IMR-90 (cell line): ENCODE measurements at regions not wholly inside any gene's neighbourhood (a gene's known extent, or its start where the extent isn't known, plus 50 kb on each side); places are given as distances from the start of the nearest gene placed in this dataset.

ENCODE experiments used
- ATAC-seq: fragments of 200-7000 bp; cut with Tn5 transposase; 2 replicates; pipeline ENCODE4 v1.9.1; 2020; ENCODE audit warnings: low read depth, mild to moderate bottlenecking, moderate library complexity
- BruUV-seq: library from RNA; stranded (reverse); fragments of 400-500 nt; replicated peaks from 2 replicates; lab custom pipeline; 2021; lab: Mats Ljungman, UMichigan
- CTCF ChIA-PET: fragments of 300-600 bp; formaldehyde crosslinking; extraction: SDS; loops from one replicate; lab custom pipeline; 2021; ENCODE audit warnings: antibody characterized with exemption; lab: Yijun Ruan, JAX
- POLR2A ChIA-PET: fragments of 300-600 bp; sonication (Branson Sonifier 250); formaldehyde crosslinking; loops from one replicate; lab custom pipeline; 2022; ENCODE audit warnings: antibody characterized with exemption; ENCODE audit not compliant: unreplicated experiment; lab: Charles Lee
- DNase-seq: peaks from one replicate; pipeline ENCODE4 v3.0.0; 2013
- H2AFZ ChIP-seq: replicated peaks from 2 replicates; pipeline ENCODE3; 2013; ENCODE audit warnings: low read length, mild to moderate bottlenecking; ENCODE audit not compliant: poor library complexity
- H2AK5ac ChIP-seq: 2 replicates; pipeline ENCODE4 v1.6.1; 2013; ENCODE audit warnings: low read depth, low read length, inconsistent platforms
- H2AK9ac ChIP-seq: replicated peaks from 2 replicates; pipeline ENCODE3; 2013; ENCODE audit warnings: mild to moderate bottlenecking, low read depth, low read length, moderate library complexity; ENCODE audit not compliant: poor library complexity
- H2BK120ac ChIP-seq: 2 replicates; pipeline ENCODE4 v1.6.1; 2013; ENCODE audit warnings: low read depth, low read length, inconsistent platforms
- H2BK15ac ChIP-seq: 3 replicates; pipeline ENCODE4 v1.6.1; 2013; ENCODE audit warnings: low read depth, low read length, inconsistent platforms
- H2BK20ac ChIP-seq: 2 replicates; pipeline ENCODE4 v1.6.1; 2013; ENCODE audit warnings: low read depth, mild to moderate bottlenecking, inconsistent platforms, low read length, moderate library complexity
- H2BK5ac ChIP-seq: 2 replicates; pipeline ENCODE4 v1.6.1; 2013; ENCODE audit warnings: mild to moderate bottlenecking, low read depth, low read length, inconsistent platforms; ENCODE audit not compliant: poor library complexity, severe bottlenecking
- H3K14ac ChIP-seq: replicated peaks from 2 replicates; pipeline ENCODE4 v1.6.1; 2013; ENCODE audit warnings: low read depth, low read length, inconsistent platforms
- H3K18ac ChIP-seq: 2 replicates; pipeline ENCODE4 v1.6.1; 2013; ENCODE audit warnings: low read depth, low read length, control low read depth
- H3K23ac ChIP-seq: 2 replicates; pipeline ENCODE4 v1.6.1; 2013; ENCODE audit warnings: low read depth, low read length, inconsistent platforms
- H3K27ac ChIP-seq: 2 replicates; pipeline ENCODE4 v1.5.1; 2013; ENCODE audit warnings: mild to moderate bottlenecking, control low read depth, low read length; ENCODE audit not compliant: insufficient read depth
- H3K27me3 ChIP-seq: 2 replicates; pipeline ENCODE4 v1.6.1; 2013; ENCODE audit warnings: low read length; ENCODE audit not compliant: control insufficient read depth, insufficient read depth
- H3K36me3 ChIP-seq: 2 replicates; pipeline ENCODE4 v1.6.1; 2013; ENCODE audit warnings: low read length, mixed read lengths; ENCODE audit not compliant: control insufficient read depth, insufficient read depth
- H3K4ac ChIP-seq: 2 replicates; pipeline ENCODE4 v1.6.1; 2013; ENCODE audit warnings: low read depth, low read length, inconsistent platforms
- H3K4me1 ChIP-seq: 2 replicates; pipeline ENCODE4 v1.6.1; 2013; ENCODE audit warnings: low read length, mixed read lengths; ENCODE audit not compliant: control insufficient read depth, insufficient read depth
- H3K4me2 ChIP-seq: 2 replicates; pipeline ENCODE4 v1.6.1; 2013; ENCODE audit warnings: low read depth, mild to moderate bottlenecking, control low read depth, low read length, moderate library complexity
- H3K4me3 ChIP-seq: 2 replicates; pipeline ENCODE4 v1.5.1; 2013; ENCODE audit warnings: low read depth, mild to moderate bottlenecking, control low read depth, low read length, moderate library complexity; ENCODE audit not compliant: insufficient read depth
- H3K56ac ChIP-seq: 2 replicates; pipeline ENCODE4 v1.6.1; 2013; ENCODE audit warnings: low read length, inconsistent platforms; ENCODE audit not compliant: insufficient read depth; ENCODE audit errors: extremely low read depth
- H3K79me1 ChIP-seq, 2 experiments: 2 replicates each; pipeline ENCODE4 v1.6.1; 2013; ENCODE audit warnings: low read length in 2 of 2, inconsistent platforms in 1 of 2, low read depth in 1 of 2
- H3K9ac ChIP-seq: 2 replicates; pipeline ENCODE4 v1.6.1; 2013; ENCODE audit warnings: low read depth, low read length, control low read depth
- H3K9me1 ChIP-seq: 2 replicates; pipeline ENCODE4 v1.6.1; 2013; ENCODE audit warnings: low read length, inconsistent platforms; ENCODE audit not compliant: insufficient read depth
- H3K9me3 ChIP-seq: 2 replicates; pipeline ENCODE4 v1.6.1; 2013; ENCODE audit warnings: low read length; ENCODE audit not compliant: control insufficient read depth, insufficient read depth
- H4K20me1 ChIP-seq: 2 replicates; pipeline ENCODE4 v1.6.1; 2013; ENCODE audit warnings: low read length, inconsistent platforms; ENCODE audit not compliant: insufficient read depth
- H4K5ac ChIP-seq: 2 replicates; pipeline ENCODE4 v1.6.1; 2013; ENCODE audit warnings: mild to moderate bottlenecking, low read depth, low read length, control low read depth
- H4K8ac ChIP-seq, 2 experiments: 2 replicates each; pipeline ENCODE4 v1.6.1; 2013; ENCODE audit warnings: low read depth in 2 of 2, low read length in 2 of 2, control low read depth in 1 of 2, inconsistent platforms in 1 of 2
- H4K91ac ChIP-seq: 2 replicates; pipeline ENCODE4 v1.6.1; 2013; ENCODE audit warnings: low read depth, low read length, inconsistent platforms; ENCODE audit not compliant: insufficient read depth
- BHLHE40 ChIP-seq: fragments of 150-350 bp; IDR thresholded peaks from 2 replicates; pipeline ENCODE4 v1.6.1; 2016; ENCODE audit warnings: mild to moderate bottlenecking, low read depth, low read length
- CTCF ChIP-seq: conservative IDR thresholded peaks from 2 replicates; pipeline ENCODE4 v1.5.1; 2012; ENCODE audit warnings: mild to moderate bottlenecking, low read depth, low read length, improper control_type of control experiment
- FOS ChIP-seq: fragments of 150-350 bp; IDR thresholded peaks from 2 replicates; pipeline ENCODE4 v1.6.1; 2016; ENCODE audit warnings: low read depth, low read length
- MAFK ChIP-seq: IDR thresholded peaks from 2 replicates; pipeline ENCODE4 v1.6.1; 2012; ENCODE audit warnings: low read depth, low read length, improper control_type of control experiment
- MXI1 ChIP-seq: IDR thresholded peaks from 2 replicates; pipeline ENCODE4 v1.6.1; 2012; ENCODE audit warnings: low read depth, mild to moderate bottlenecking, low read length, moderate library complexity, borderline replicate concordance
- RFX5 ChIP-seq: IDR thresholded peaks from 2 replicates; pipeline ENCODE4 v1.8.0; 2012; ENCODE audit warnings: low read depth, mild to moderate bottlenecking, low read length, moderate library complexity
- WGBS, 2 experiments: methylation state at CpG; one replicate each; pipeline versions ENCODE4 v1.1.5 to v1.1.7; 2013; ENCODE audit warnings: missing lambda C conversion rate in 2 of 2; ENCODE audit not compliant: insufficient read length in 1 of 2; ENCODE audit errors: extremely low coverage in 2 of 2; 5-methylcytosine and 5-hydroxymethylcytosine counted together
- dilution Hi-C: fragments of 300-500 bp; cut with HindIII; formaldehyde crosslinking; loops from one replicate; pipeline ENCODE4 v1.14.3; 2018; ENCODE audit warnings: low sequenced_read_pairs; ENCODE audit not compliant: unreplicated experiment
- in situ Hi-C: fragments of 300-500 bp; cut with MboI; formaldehyde crosslinking; loops from 3 replicates; pipeline ENCODE4 v1.14.3; 2019; ENCODE audit warnings: low sequenced_read_pairs, inconsistent platforms, mixed read lengths
- intact Hi-C: fragments of 100-400 bp; cut with micrococcal nuclease; formaldehyde crosslinking; loops from 2 replicates; pipeline ENCODE4 v1.10.0; 2022

- Histone ChIP-seq H2BK5ac (no peak overlapping the region), H3K4me1 (no peaks in the 10 kb centered on the region), H3K4me3 (no peak overlapping the region), H3K27me3 (no peaks in the 10 kb centered on the region), H3K27ac (no peak overlapping the region), H4K5ac (no peak overlapping the region), H3K23ac (no peak overlapping the region), H2AFZ (no peak overlapping the region), H2AK5ac (no peak overlapping the region), H3K14ac (no peak overlapping the region), H2AK9ac (peak overlapping the region; percentile 10), H3K36me3 (no peaks in the 10 kb centered on the region), H3K56ac (no peak overlapping the region), H3K18ac (no peak overlapping the region), H4K20me1 (no peaks in the 10 kb centered on the region), H2BK15ac (no peak overlapping the region), H3K9ac (no peak overlapping the region), H2BK20ac (no peak overlapping the region), H3K9me3 (peaks cover 37% of the 10 kb centered on the region), H3K4ac (no peak overlapping the region), H3K79me1 (no peaks in the 10 kb centered on the region), H3K4me2 (no peak overlapping the region), H3K9me1 (no peaks in the 10 kb centered on the region), H2BK120ac (no peak overlapping the region), H4K91ac (no peak overlapping the region), H4K8ac (no peak overlapping the region)
- dilution Hi-C loops = no loop called here
- DNase-seq = no peak
- 86% methylated on average over 1 of the region's 6 CpGs; no CpG with 5 or more reads in 1 of the 2 experiments for WGBS, 2 experiments
- ChIA-PET POLR2A (no interaction called here), CTCF (no interaction called here)
- TF ChIP-seq FOS = no peak
- no peak for TF ChIP-seq MAFK
- TF ChIP-seq CTCF = no peak
- TF ChIP-seq BHLHE40 = no peak
- no peak for TF ChIP-seq RFX5
- TF ChIP-seq MXI1 = no peak
- no peak for ATAC-seq
- in situ Hi-C loops = no loop called here
- intact Hi-C loops = no loop called here
- BruUV-seq = no TSS peak
Measured at GRCh38 chr10:123355748-123356481, 201.7 kb downstream of the BUB3 start.
